DMS153 treated with DMSO at 0.1 percent for 48 hours (cell line): ENCODE measurements at regions not wholly inside any gene's neighbourhood (a gene's known extent, or its start where the extent isn't known, plus 50 kb on each side); places are given as distances from the start of the nearest gene placed in this dataset.

Experiments
- DNase-seq: peaks from one replicate; lab custom pipeline; 2025; ENCODE audit not compliant: unreplicated experiment; lab: John Stamatoyannopoulos, UW

- no peak for DNase-seq
These were observed 153.0 kb downstream of the SMIM20 start for GRCh38 chr4:26067035-26067434.

DNA sequence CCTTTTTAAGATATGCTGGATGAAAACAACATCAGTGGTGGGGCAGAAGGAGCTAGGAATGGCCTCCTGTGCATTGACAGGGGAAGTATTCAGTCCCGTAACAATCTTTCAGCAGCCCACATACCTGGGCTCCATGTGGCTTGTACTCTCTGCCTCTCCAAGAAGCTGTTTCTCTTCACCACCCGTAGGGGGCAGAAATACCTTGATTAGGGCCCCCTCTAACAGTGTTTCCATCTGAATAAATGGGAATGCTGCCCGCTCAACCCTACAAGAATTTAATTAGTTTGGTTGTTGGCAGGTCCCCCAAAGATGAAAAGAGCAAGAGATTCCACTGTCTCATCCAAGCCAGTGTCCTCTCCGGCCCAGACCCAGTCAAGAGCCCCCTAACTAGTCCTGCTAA is 155.2 kb downstream of the SMIM20 start:
- DNase-seq, result no peak

GRCh38 chr4:26071688-26072087 is 157.7 kb downstream of the SMIM20 start:
- no peak for DNase-seq

- no peak for DNase-seq
These were observed 160.0 kb downstream of the SMIM20 start for GRCh38 chr4:26073886-26074560.

GRCh38 chr4:26074712-26075430 is 160.9 kb downstream of the SMIM20 start:
- no peak for DNase-seq

DNA sequence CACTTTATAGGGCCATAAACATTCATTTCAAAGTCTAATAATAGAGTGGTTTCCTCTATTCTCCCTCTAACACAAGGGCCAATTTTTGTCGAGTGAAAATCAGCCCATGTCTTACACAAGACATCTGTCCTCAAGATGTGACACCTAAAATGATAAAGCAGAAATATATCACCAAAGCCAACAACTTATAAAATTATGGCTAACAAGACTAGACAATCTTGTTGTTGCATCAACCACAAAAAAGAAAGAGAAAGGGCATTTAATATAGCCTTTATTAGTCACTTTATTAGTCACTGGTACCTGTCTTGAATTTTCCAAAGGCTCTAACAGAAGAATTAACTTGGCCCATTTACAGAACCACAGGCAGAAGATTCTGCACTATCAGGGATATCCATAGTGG is 161.6 kb downstream of the SMIM20 start:
- no peak for DNase-seq

DNA sequence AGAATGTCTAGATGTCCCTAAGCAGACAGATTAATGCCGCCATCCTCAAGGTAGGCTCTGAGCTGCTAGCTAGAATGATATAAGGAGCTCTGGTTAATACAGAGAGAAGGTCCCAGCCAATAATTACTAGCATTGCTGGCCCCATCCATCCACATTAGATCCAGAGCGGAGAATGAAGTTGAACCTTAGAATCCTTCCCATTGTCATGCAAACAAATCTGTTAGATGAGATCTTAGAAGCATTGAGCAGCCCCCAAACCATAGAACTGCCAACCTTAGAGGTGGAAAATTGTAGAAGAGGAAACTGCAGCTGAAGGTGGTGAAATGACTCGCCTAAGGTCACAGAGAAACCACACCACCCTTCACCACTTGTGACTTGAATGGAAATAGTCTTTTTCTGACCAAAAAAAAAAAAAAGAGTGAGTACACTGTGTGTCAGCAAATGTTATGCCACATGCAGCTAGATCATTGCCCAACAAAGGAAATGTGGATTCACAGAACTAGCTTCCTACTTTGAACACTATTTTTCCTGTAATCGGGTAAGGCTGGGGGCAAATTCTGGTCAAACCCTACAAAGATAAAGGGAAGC is 162.1 kb downstream of the SMIM20 start:
- no peak for DNase-seq

GRCh38 chr4:26076896-26077295 is 162.9 kb downstream of the SMIM20 start:
- DNase-seq, result no peak

DNA sequence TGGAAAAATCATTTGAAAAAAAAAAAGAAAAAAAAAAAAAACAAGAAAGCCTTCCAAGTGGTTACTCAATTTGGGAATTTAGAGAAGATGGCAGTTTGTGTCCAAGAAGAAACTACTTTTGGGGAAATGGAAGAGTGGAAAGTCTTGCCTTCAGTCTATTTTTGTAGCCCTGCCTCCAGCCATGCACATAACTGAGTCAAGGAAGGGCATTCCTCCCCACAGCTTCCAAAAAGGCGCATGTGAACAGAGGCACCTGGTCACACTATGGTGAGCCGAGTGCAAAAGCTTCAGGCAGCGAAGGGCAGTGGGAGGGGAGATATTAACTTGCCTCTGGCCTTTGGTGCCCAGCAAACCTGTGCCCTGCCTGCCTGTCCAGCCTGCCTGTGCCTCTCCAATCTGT is 163.7 kb downstream of the SMIM20 start:
- no peak for DNase-seq

GRCh38 chr4:26080870-26081628 is 167.0 kb downstream of the SMIM20 start:
- DNase-seq, result no peak

DNA sequence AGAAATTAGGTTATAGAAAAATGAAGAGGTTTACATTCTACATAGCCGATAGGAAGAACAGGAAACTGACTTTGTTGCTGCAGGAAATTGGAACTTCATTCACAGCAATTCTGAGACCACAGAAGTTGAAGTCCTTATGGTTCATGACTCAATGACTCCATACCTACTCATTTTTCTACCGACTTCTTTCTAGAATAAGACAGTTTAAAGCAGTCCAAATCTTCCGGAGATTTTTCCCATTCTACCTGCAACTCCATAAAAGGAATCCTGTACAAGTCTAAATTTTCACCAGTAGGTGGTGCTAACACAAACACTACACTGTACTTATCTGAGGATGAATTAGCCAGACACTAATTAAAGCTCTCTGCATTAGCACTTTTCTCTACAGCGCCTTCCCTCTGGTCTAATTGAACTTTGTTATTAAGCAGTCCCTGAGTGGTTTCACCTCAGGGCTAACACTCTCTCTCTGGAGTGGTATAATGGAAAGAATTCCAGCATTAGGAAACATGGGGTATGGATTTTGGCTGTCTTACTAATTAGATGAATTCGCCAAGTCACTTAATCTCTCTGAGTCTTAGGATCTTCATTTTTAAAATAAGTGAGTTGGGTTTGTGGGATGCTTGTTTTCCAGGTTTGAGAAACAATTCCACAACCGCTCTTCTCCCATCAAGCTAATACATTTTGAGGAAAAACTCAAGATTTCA is 167.9 kb downstream of the SMIM20 start:
- no peak for DNase-seq

DNA sequence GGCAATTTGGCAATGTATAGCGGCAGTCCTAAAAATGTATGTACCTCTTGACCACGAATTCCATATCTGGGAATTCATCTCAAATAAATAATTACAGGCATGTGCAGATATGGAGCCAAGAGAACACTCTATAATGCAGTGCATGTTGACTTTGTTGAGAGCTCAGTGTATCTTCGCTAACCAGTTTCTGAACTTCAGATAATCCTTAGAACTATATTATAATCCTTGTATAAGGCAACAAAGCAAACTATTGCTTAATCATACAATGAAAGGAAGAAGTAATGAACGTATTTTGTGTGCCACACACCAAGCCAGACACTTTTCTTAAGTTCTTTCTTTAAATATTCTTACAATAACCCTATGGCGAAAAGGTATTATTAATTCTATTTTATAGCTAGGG is 168.5 kb downstream of the SMIM20 start:
- DNase-seq, result no peak

- no peak for DNase-seq
These were observed 170.0 kb downstream of the SMIM20 start for GRCh38 chr4:26083987-26084386.

DNA sequence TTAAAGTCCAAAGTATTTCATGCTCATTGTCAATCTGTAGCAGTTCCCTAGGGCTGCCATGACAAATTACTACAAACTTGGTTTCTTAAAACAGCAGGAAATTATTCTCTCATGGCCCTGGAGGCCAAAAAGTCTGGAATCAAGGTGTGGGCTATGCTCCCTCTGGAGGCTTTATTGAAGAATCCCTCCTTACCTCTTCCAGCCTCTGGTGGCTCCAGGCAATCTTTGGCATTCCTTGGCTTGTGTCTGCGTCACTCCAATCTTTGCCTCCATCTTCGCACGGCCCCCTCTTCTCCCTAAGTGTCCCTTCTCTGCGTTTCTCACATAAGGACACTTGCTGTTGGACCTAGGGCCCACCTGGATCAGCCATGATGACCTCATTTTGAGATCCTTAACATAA is 170.4 kb downstream of the SMIM20 start:
- no peak for DNase-seq

DNA sequence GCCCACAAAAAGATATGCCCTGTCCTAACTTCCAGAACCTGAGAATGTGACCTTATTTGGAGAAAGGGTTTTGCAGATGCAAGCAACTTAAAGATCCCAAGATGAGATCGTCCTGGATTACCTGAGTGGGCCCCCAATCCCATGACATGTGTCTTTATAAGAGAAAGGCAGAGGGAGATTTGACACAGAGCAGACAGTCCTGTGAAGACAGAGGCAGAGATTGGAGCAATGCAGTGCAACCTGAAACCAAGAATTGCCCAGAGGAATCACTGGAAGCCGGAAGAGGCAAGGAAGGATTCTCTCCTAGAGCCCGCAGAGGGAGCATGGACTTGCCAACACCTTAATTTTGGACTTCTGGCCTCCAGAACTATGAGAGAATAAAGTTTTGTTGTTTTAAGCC is 171.5 kb downstream of the SMIM20 start:
- DNase-seq, result no peak

- DNase-seq, result no peak
These were observed 172.8 kb downstream of the SMIM20 start for GRCh38 chr4:26086621-26087441.

GRCh38 chr4:26088433-26088928 is 174.5 kb downstream of the SMIM20 start:
- DNase-seq, result no peak

DNA sequence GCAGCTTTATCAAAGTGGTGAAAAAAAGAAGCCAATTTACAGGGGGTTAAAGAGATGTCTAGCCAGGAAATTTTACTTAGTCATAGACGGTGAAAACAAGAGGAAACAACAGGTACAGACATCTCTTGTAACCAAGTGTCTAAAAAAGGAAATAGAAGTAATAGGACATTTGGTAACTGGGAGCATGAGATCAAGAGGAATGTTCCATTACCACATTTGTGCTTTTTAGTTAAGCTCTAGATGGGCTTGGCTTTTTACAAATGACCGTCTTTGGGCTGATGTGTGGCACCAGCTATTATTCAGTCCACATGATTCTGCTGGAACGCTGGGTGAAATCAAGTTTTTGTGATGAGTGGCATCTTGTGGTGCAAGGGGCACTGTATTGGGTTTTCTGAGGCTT is 179.5 kb downstream of the SMIM20 start:
- DNase-seq, result no peak

- no peak for DNase-seq
These were observed 180.1 kb downstream of the SMIM20 start for GRCh38 chr4:26094076-26094475.

DNA sequence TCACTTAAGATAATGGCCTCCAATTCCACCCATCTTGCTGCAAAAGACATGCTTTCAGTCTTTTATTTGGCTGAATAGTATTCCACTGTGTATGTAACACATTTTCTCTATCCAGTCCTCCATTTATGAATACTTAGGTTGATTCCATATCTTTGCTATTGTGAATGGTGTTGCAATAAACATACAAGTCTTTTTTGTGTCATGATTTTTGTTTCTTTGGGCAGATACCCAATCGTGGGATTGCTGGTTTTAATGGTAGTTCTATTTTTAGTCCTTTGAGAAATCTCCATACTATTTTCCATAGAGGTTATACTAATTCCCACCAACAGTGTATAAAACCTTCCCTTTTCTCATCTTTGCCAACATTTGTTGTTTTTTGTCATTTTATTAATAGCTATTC is 180.9 kb downstream of the SMIM20 start:
- DNase-seq, result no peak
